ENCODE measurements at regions not wholly inside any gene's neighbourhood (a gene's known extent, or its start where the extent isn't known, plus 50 kb on each side); places are given as distances from the start of the nearest gene placed in this dataset.

DNA sequence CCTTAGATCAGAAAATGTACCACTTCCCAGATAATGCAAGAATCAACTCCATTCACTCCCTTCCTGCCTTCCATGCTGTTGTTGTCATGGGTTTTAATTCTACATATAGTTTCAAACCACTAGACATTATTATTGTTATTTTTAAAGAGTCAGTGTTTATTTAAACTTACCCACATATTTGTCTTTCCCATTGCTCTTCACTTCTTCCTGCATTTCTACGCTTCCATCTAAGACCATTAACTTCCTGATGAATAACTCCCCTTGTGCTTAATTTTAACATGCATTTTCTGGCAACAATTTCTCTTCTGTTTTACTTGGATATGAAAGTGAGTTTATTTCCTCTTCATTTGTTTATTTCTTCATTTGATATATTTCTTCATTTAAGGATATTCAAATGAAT lies 127.1 kb upstream of the FHIT start:
- TF ChIP-seq, protein P1, sequence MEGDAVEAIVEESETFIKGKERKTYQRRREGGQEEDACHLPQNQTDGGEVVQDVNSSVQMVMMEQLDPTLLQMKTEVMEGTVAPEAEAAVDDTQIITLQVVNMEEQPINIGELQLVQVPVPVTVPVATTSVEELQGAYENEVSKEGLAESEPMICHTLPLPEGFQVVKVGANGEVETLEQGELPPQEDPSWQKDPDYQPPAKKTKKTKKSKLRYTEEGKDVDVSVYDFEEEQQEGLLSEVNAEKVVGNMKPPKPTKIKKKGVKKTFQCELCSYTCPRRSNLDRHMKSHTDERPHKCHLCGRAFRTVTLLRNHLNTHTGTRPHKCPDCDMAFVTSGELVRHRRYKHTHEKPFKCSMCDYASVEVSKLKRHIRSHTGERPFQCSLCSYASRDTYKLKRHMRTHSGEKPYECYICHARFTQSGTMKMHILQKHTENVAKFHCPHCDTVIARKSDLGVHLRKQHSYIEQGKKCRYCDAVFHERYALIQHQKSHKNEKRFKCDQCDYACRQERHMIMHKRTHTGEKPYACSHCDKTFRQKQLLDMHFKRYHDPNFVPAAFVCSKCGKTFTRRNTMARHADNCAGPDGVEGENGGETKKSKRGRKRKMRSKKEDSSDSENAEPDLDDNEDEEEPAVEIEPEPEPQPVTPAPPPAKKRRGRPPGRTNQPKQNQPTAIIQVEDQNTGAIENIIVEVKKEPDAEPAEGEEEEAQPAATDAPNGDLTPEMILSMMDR (conservative IDR thresholded peaks at IDR 0.05 in 1 of 2, IDR thresholded peaks at IDR 0.05 in 1 of 2; ENCODE audit: low read depth in 1 of 2, low read length in 2 of 2) = no peak
- TF ChIP-seq EZH2 (IDR thresholded peaks at IDR 0.05; ENCODE audit: low read length, missing control alignments) = no peak

Measured in fibroblast of lung (primary cell).